WERI-Rb-1 (cell line): ENCODE measurements at regions not wholly inside any gene's neighbourhood (a gene's known extent, or its start where the extent isn't known, plus 50 kb on each side); places are given as distances from the start of the nearest gene placed in this dataset.

Experiments
- DNase-seq: peaks from one replicate; pipeline ENCODE4 v3.0.0-alpha.2; 2020
- H3K27ac ChIP-seq: fragments of 250-450 bp; sonication (Bioruptor Pico); 2 replicates; pipeline ENCODE4 v1.5.1; 2020; ENCODE audit warnings: mild to moderate bottlenecking, moderate library complexity
- H3K27me3 ChIP-seq: fragments of 250-450 bp; sonication (Bioruptor Pico); 2 replicates; pipeline ENCODE4 v1.5.1; 2021; ENCODE audit warnings: mild to moderate bottlenecking, low read depth, moderate library complexity; ENCODE audit not compliant: insufficient read depth, severe bottlenecking
- H3K36me3 ChIP-seq: fragments of 250-450 bp; sonication (Bioruptor Pico); 2 replicates; pipeline ENCODE4 v1.5.1; 2020; ENCODE audit warnings: mild to moderate bottlenecking, moderate library complexity
- H3K4me3 ChIP-seq: 2 replicates; pipeline ENCODE4 v1.5.1; 2011; ENCODE audit warnings: low read depth, mild to moderate bottlenecking, control low read depth, low read length
- H3K9me3 ChIP-seq: fragments of 250-450 bp; sonication (Bioruptor Pico); 2 replicates; pipeline ENCODE4 v1.5.1; 2021; ENCODE audit warnings: mild to moderate bottlenecking, moderate library complexity; ENCODE audit not compliant: severe bottlenecking
- CTCF ChIP-seq: IDR thresholded peaks from 2 replicates; pipeline ENCODE4 v1.5.1; 2011; ENCODE audit warnings: low read depth, mild to moderate bottlenecking, control low read depth, inconsistent platforms, low read length

DNA sequence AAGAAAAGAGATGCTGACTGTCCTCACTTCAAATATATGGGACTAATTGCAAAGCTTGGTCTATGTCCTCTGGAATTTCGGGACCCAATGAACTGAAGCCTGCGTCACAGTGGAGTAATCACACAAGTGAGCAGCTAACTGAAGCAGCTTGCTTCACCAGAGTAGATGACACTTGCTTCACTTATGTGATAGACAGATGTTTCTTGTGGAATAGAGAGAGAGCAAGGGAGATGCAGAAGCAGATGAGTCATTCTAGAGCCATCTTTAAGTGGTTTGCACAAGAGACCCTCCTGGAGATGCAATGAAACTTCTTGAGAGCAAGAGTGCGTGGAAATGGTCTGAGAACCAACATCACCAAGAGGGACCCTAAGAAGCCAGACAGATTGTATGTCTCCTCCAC, 1537.1 kb upstream of the FLRT2 start:
- no peak overlapping the region for H3K4me3 ChIP-seq
- H3K27ac ChIP-seq, result no peak overlapping the region
- no peaks in the 10 kb centered on the region for H3K9me3 ChIP-seq
- no peaks in the 10 kb centered on the region for H3K27me3 ChIP-seq
- H3K36me3 ChIP-seq, result no peaks in the 10 kb centered on the region
- DNase-seq, result no peak
- TF ChIP-seq CTCF, result no peak

- Histone ChIP-seq H3K27me3 (no peaks in the 10 kb centered on the region), H3K27ac (no peak overlapping the region), H3K36me3 (no peaks in the 10 kb centered on the region), H3K9me3 (no peaks in the 10 kb centered on the region), H3K4me3 (no peak overlapping the region)
- no peak for TF ChIP-seq CTCF
- DNase-seq, result no peak
Measured at GRCh38 chr14:83993545-83993944, 1536.4 kb upstream of the FLRT2 start.

GRCh38 chr14:83994020-83994419, 1535.9 kb upstream of the FLRT2 start:
- no peak for DNase-seq
- Histone ChIP-seq H3K36me3 (no peaks in the 10 kb centered on the region), H3K4me3 (no peak overlapping the region), H3K27ac (no peak overlapping the region), H3K27me3 (no peaks in the 10 kb centered on the region), H3K9me3 (no peaks in the 10 kb centered on the region)
- no peak for TF ChIP-seq CTCF

DNA sequence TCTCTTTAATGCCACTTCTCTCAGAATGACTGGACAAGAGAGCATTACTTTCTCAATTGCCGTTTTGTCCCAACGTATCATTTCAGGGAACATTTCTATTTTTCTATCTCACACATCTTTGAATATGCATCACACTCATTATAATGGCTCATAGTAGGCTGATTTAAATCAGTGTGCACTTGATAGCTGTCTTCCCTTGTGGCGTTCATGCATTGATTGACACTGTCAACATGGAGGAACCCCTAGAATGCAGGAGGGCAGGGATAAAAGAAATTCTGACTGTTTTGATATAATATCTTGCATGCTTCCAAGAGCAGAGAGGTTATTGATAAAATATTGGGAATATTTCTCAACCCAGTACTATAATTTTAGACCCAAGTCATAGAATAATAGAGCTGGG, 1528.9 kb upstream of the FLRT2 start:
- no peaks in the 10 kb centered on the region for H3K9me3 ChIP-seq
- H3K27me3 ChIP-seq, result no peaks in the 10 kb centered on the region
- no peak overlapping the region for H3K4me3 ChIP-seq
- DNase-seq, result no peak
- H3K27ac ChIP-seq, result no peak overlapping the region
- H3K36me3 ChIP-seq, result no peaks in the 10 kb centered on the region
- TF ChIP-seq CTCF, result no peak

DNA sequence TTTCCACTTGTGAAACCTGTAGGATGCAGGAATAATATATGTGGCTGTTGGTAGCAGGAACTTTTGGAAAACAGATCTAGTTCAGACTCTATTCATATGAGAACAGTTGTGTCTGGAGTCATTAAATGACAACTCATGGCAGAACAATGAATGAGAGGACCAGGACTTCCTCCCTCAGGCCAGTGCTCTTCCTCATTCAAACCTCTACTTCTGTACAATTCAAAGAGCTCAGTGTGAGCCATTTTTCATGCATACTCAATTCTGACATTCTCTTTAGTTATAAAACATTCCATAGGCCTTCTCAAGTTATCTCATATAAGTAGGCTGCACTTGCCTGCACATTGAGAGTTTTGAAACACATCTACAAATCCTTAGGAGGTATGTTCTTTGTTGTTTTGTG, 1526.6 kb upstream of the FLRT2 start:
- no peak for DNase-seq
- no peaks in the 10 kb centered on the region for H3K9me3 ChIP-seq
- no peak for TF ChIP-seq CTCF
- H3K4me3 ChIP-seq, result no peak overlapping the region
- no peaks in the 10 kb centered on the region for H3K27me3 ChIP-seq
- H3K36me3 ChIP-seq, result no peaks in the 10 kb centered on the region
- no peak overlapping the region for H3K27ac ChIP-seq

DNA sequence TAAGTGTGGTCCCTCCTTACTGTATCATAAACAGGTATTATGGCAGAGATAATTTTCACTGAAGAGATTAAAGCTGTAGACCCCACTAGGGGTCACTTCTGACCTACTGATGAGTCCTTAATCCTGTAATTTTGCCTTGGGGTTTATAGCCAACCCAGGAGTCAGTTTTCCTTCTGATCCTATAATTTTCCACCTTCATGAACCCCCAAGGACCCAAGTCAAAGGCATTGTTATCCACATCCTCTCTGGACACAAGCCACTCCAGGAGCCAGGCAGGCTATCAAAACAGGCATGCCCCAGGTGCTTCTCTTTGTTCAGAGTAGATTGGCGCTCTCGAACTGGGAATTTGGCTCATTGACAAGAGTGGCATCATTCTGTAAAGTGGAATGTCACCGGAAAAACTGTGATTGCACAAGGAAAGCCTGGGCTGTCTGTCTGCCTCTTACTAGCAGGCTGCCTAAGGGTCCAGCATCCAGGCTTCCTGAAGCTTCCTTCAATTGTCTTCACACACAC, 1523.2 kb upstream of the FLRT2 start:
- TF ChIP-seq CTCF, result peak; percentile 18; the same call in 1 of the 2 replicates
- Histone ChIP-seq H3K27ac (no peak overlapping the region), H3K36me3 (no peaks in the 10 kb centered on the region), H3K9me3 (no peaks in the 10 kb centered on the region), H3K4me3 (no peak overlapping the region), H3K27me3 (no peaks in the 10 kb centered on the region)
- no peak for DNase-seq
